ENCODE measurements at regions not wholly inside any gene's neighbourhood (a gene's known extent, or its start where the extent isn't known, plus 50 kb on each side); places are given as distances from the start of the nearest gene placed in this dataset.

- TF ChIP-seq, protein P1, sequence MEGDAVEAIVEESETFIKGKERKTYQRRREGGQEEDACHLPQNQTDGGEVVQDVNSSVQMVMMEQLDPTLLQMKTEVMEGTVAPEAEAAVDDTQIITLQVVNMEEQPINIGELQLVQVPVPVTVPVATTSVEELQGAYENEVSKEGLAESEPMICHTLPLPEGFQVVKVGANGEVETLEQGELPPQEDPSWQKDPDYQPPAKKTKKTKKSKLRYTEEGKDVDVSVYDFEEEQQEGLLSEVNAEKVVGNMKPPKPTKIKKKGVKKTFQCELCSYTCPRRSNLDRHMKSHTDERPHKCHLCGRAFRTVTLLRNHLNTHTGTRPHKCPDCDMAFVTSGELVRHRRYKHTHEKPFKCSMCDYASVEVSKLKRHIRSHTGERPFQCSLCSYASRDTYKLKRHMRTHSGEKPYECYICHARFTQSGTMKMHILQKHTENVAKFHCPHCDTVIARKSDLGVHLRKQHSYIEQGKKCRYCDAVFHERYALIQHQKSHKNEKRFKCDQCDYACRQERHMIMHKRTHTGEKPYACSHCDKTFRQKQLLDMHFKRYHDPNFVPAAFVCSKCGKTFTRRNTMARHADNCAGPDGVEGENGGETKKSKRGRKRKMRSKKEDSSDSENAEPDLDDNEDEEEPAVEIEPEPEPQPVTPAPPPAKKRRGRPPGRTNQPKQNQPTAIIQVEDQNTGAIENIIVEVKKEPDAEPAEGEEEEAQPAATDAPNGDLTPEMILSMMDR (IDR thresholded peaks at IDR 0.05): no peak
- TF ChIP-seq POLR2A (IDR thresholded peaks at IDR 0.05): no peak
- no peak for TF ChIP-seq POLR2AphosphoS5 (IDR thresholded peaks at IDR 0.05)
Observed at GRCh38 chr2:15858466-15858865, 81.9 kb upstream of the MYCN start.
